HG03045 (cell line): ENCODE measurements at regions not wholly inside any gene's neighbourhood (a gene's known extent, or its start where the extent isn't known, plus 50 kb on each side); places are given as distances from the start of the nearest gene placed in this dataset.

ENCODE experiments used
- ATAC-seq: cut with Tn5 transposase; IDR thresholded peaks from one replicate; pipeline ENCODE4 v1.9.1; 2021; ENCODE audit warnings: mild to moderate bottlenecking, moderate library complexity; ENCODE audit not compliant: unreplicated experiment

DNA sequence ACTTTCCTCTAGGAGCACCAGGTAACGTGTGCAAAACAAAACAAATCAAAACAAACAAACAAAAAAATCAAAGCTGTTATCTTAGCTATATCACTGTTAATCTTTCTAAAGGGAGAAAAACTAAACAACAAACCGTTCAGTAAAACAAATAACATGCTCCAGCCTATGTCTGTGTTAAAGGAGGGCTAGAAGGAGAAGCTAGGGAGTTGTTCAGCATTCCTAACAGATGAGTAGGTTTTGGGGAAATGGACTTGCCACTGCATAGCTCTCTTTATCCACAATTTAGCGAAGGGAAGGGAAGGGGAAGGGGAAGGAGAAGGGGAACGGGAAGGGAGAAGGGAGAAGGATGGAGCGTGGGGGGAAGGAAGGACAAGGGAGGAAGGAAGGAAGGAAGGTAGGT lies 134.2 kb upstream of the AKR1E2 start:
- ATAC-seq = no peak

- ATAC-seq = no peak
These were observed 134.7 kb upstream of the AKR1E2 start for GRCh38 chr10:4691301-4691700.

GRCh38 chr10:4688601-4689000 lies 137.4 kb upstream of the AKR1E2 start:
- no peak for ATAC-seq

DNA sequence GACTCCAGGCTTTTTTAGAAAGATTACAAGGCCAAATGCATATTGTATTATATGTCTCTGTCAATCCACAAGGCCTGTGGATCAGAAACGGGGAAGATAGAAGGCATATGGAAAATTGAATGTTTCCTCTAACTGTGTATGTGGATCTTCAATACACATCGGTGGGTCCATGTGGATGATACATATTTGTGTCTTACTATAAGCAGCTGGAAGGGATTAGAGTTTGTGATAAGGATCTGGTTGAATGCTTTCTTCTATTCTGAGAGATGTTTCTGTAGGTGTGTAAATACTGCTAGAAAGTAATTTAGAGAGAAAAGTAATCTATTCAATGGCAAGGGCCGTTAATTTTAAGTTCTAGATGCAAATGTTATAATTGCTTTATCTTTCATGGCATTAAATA lies 137.8 kb upstream of the AKR1E2 start:
- no peak for ATAC-seq

DNA sequence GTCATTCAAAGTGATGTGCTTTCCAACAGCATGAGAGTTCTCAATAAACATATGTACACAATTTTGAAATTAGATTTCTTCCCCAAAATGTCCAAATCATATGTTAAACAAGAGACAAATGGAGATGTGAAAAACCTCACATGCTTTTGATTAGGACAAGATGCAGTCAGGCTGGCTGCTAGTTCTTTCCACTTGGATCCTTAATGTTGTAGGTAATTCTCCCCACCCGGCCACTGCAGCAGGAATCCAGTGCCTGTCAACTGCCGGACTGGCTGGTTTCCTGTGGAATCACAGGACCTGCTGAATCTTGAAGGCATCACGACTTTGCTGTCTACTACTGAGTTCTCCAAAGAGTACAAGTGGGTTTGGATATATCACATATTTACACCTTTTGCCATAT lies 138.6 kb upstream of the AKR1E2 start:
- no peak for ATAC-seq

DNA sequence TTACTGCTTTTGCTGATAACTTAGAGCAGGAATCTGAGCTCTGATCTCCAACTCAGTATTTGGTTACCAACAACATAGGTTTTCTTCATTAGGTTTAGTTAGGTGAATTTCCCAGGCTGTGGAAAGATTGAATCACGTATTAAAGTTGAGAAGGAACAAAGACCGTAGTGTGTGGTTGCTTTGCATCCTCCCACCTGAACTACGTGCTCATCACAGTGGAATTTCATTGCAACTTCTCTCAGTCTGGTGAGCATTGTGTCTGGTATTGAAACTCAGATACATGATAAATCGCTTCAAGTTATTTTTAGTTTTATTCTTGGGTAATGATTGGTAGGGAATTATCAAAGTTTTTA lies 139.4 kb upstream of the AKR1E2 start:
- ATAC-seq = no peak

DNA sequence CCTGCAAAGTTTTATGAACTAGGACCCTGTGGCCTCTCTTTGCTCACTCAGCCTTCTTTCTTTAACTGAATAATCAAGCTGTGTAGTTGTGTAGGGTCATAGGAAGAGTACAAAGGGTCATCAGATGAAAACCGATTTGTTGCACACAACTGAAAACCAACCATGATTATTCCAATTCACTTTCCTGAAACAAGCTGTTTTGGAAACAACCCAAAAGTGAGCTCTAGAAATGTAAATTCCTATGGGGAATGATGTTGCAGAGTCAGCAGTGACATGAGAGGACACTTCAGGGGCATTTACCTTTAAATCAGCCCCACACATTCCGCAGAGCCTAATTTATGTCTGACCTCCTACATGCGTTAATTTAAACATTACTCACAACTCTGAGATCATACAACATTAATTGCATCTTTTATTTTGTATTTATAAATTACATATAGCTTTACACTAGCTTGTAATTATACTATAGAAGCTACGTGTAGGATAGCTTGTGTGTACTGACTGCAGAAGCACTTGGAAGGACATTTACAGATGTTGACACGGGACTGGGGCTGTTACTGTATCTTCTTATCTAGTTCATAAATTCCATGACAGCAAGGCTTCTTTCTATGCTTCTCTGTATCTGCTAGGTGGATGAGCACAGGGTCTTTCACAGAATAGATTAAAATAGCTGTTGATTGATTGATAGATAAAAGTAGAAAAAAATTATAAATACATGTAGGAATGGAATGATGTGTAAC lies 139.9 kb upstream of the AKR1E2 start:
- no peak for ATAC-seq

DNA sequence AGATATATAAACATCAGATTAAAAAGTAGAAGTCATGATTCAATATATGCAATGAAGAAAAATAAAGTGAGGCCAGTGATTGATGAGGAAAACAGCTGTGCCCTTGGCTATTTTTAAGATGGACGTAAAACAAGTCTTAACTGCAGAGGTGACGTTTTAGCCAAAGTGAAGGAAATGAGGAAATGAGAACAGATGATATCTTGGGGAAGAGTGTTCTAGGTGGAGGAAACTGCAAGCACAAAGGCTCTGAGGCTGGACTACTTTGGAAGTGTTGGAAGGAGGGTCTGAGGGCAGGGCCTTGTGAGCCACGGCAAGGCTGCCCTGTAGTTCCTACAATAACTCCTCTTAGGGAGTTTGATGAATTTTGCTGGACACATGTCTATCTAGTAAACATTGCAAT lies 140.5 kb upstream of the AKR1E2 start:
- no peak for ATAC-seq

DNA sequence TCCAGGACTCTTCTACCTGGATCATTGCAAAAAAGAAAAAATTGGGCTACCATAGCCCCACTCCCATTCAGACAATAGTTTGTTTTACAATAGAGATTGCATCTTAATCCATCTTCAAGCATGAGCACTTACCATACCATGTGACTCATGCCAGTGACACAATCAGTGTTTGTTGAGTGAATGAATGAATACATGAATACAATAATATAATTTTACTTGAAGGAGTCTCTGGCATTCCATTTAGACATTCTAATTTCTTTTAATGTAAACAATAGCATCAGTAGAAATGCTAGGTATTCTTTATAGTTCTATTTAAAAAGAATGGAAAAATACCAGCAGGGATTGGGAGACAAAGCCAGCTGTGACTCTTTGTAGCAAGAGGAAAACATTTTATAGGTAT lies 141.6 kb upstream of the AKR1E2 start:
- no peak for ATAC-seq

- ATAC-seq = no peak
These were observed 142.2 kb upstream of the AKR1E2 start for GRCh38 chr10:4683838-4684237.

GRCh38 chr10:4683137-4683536 lies 142.9 kb upstream of the AKR1E2 start:
- ATAC-seq = no peak

- ATAC-seq = no peak
These were observed 146.9 kb upstream of the AKR1E2 start for GRCh38 chr10:4678951-4679671.

DNA sequence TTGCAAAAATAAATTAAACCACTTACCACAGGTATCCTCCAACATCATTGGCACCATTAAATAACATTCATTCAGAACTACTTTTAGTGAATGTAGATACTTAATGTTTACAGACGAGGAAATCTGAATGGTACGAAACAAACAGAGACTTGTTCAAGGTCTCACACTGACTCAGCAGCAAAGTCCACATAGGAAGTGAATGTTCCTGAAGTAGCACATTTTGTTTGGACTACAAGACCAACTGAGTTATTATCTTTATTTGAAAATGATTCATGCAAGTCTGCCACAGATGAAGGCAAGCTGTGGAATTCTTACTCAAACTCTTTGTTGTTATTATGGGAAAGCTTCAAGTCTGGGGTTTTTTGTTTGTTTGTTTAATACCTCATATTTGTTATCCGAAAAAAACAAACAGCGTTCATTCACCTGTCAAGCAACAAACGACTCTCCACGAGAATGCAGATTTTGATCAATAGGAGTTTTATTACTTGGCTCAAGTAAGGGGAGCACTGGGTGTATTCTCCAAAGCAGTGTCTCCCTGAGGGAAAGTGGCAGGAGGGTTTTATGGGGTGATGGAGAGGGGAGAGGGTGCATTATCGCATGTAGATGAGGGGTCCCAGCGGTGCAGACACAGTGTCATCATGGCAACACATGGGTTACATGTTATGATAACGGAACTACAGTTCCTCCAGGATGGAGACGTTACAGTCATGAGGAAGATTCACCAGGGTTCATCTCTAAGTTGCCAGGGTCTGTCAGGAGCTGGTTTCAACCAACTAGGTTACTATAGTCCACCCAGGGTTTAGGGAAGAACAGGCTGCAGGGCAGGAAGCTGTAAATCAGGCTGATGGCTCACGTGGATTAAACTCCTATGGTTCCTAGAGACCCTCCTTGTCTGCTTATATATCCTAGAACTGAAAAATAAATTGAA lies 147.7 kb upstream of the AKR1E2 start:
- ATAC-seq = no peak

- ATAC-seq = no peak
These were observed 148.5 kb upstream of the AKR1E2 start for GRCh38 chr10:4677296-4678021.

GRCh38 chr10:4676566-4676965 lies 149.4 kb upstream of the AKR1E2 start:
- ATAC-seq = no peak

GRCh38 chr10:4675808-4676207 lies 150.2 kb upstream of the AKR1E2 start:
- ATAC-seq = no peak

GRCh38 chr10:4673279-4674040 lies 152.5 kb upstream of the AKR1E2 start:
- ATAC-seq = no peak

- no peak for ATAC-seq
These were observed 153.8 kb upstream of the AKR1E2 start for GRCh38 chr10:4672201-4672600.

GRCh38 chr10:4671451-4672145 lies 154.4 kb upstream of the AKR1E2 start:
- ATAC-seq = no peak

DNA sequence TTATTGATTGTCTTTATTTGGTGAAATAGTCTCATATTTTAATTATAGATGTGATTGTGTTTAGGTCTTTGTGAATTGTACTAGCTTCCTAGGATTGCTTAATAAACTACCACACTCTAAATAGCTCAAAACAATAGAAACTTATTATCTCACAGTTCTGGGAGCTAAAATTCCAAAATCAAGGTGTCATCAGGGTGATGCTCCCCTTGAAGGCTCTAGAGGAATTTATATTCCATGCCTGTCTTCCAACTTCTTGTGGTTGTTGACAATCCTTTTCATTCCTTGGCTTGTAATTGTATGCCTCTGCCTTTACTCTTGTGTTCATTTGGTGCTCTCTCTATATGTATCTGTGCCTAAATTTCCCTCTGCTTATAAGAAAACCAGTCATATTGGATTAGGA lies 155.3 kb upstream of the AKR1E2 start:
- no peak for ATAC-seq
